Parathyroid adenoma (tissue), 2 donors: ENCODE measurements at regions not wholly inside any gene's neighbourhood (a gene's known extent, or its start where the extent isn't known, plus 50 kb on each side); places are given as distances from the start of the nearest gene placed in this dataset.

ENCODE experiments used
- H2AFZ ChIP-seq: fragments of 300-600 bp; sonication (generic); one replicate; pipeline ENCODE4 v1.7.0; 2017; ENCODE audit warnings: antibody characterized with exemption, mild to moderate bottlenecking
- H3K27ac ChIP-seq: fragments of 300-600 bp; sonication (generic); one replicate; pipeline ENCODE4 v1.7.0; 2017
- H3K27me3 ChIP-seq: fragments of 300-600 bp; sonication (generic); one replicate; pipeline ENCODE4 v1.7.0; 2017; ENCODE audit warnings: low read length; ENCODE audit not compliant: control insufficient read depth, insufficient read depth
- H3K36me3 ChIP-seq: fragments of 300-600 bp; sonication (generic); one replicate; pipeline ENCODE4 v1.7.0; 2017; ENCODE audit warnings: low read length; ENCODE audit not compliant: control insufficient read depth, insufficient read depth
- H3K4me1 ChIP-seq: fragments of 300-600 bp; sonication (generic); one replicate; pipeline ENCODE4 v1.7.0; 2017; ENCODE audit warnings: control low read depth
- H3K4me2 ChIP-seq: fragments of 300-600 bp; sonication (generic); one replicate; pipeline ENCODE4 v1.7.0; 2017; ENCODE audit warnings: low read length
- H3K4me3 ChIP-seq: fragments of 300-600 bp; sonication (generic); one replicate; pipeline ENCODE4 v1.7.0; 2017; ENCODE audit warnings: low read depth, low read length
- H3K79me2 ChIP-seq: fragments of 300-600 bp; sonication (generic); one replicate; pipeline ENCODE4 v1.7.0; 2017; ENCODE audit warnings: control low read depth
- H3K9ac ChIP-seq: fragments of 300-600 bp; sonication (generic); one replicate; pipeline ENCODE4 v1.7.0; 2017; ENCODE audit warnings: mild to moderate bottlenecking
- H3K9me3 ChIP-seq: fragments of 300-600 bp; sonication (generic); one replicate; pipeline ENCODE4 v1.7.0; 2017; ENCODE audit warnings: low read length; ENCODE audit not compliant: control insufficient read depth
- TF ChIP-seq, protein P1 (sequence below): fragments of 300-600 bp; sonication (generic); IDR thresholded peaks from one replicate; pipeline ENCODE4 v1.7.0; 2017; ENCODE audit warnings: antibody characterized with exemption, mild to moderate bottlenecking
- donor health status: primary hyperparathyroidism.

GRCh38 chr10:52567247-52567580, 205.4 kb downstream of the MBL2 start:
- Histone ChIP-seq H3K27me3 (no peaks in the 10 kb centered on the region), H3K4me2 (no peak overlapping the region), H3K9ac (no peak overlapping the region), H3K4me1 (no peaks in the 10 kb centered on the region), H3K79me2 (no peaks in the 10 kb centered on the region), H3K36me3 (no peaks in the 10 kb centered on the region), H2AFZ (no peak overlapping the region), H3K9me3 (no peaks in the 10 kb centered on the region), H3K4me3 (no peak overlapping the region), H3K27ac (no peak overlapping the region)
- TF ChIP-seq, protein P1, sequence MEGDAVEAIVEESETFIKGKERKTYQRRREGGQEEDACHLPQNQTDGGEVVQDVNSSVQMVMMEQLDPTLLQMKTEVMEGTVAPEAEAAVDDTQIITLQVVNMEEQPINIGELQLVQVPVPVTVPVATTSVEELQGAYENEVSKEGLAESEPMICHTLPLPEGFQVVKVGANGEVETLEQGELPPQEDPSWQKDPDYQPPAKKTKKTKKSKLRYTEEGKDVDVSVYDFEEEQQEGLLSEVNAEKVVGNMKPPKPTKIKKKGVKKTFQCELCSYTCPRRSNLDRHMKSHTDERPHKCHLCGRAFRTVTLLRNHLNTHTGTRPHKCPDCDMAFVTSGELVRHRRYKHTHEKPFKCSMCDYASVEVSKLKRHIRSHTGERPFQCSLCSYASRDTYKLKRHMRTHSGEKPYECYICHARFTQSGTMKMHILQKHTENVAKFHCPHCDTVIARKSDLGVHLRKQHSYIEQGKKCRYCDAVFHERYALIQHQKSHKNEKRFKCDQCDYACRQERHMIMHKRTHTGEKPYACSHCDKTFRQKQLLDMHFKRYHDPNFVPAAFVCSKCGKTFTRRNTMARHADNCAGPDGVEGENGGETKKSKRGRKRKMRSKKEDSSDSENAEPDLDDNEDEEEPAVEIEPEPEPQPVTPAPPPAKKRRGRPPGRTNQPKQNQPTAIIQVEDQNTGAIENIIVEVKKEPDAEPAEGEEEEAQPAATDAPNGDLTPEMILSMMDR, result no peak

DNA sequence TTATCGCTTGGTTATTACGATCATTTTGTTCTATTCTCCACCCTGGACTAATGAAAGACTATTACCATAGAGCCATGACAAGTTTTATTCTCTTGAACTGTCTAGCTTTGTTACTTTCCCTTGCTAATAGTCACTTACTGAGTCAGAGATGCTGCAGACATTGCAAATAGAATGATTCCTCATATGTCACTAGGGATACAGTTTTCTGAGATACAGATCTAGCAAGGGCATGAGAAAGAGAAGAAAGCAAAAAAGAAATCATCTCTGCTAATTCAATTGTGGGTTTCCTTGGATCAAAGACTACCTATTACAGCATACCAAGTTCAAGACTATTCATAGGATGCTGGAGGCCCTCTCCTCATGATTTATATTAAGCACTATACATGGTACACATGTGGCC, 204.3 kb downstream of the MBL2 start:
- TF ChIP-seq, protein P1, result no peak
- Histone ChIP-seq H3K27ac (no peak overlapping the region), H3K9me3 (no peaks in the 10 kb centered on the region), H3K9ac (no peak overlapping the region), H3K4me2 (no peak overlapping the region), H3K4me1 (no peaks in the 10 kb centered on the region), H3K79me2 (no peaks in the 10 kb centered on the region), H3K4me3 (no peak overlapping the region), H2AFZ (no peak overlapping the region), H3K27me3 (no peaks in the 10 kb centered on the region), H3K36me3 (no peaks in the 10 kb centered on the region)

DNA sequence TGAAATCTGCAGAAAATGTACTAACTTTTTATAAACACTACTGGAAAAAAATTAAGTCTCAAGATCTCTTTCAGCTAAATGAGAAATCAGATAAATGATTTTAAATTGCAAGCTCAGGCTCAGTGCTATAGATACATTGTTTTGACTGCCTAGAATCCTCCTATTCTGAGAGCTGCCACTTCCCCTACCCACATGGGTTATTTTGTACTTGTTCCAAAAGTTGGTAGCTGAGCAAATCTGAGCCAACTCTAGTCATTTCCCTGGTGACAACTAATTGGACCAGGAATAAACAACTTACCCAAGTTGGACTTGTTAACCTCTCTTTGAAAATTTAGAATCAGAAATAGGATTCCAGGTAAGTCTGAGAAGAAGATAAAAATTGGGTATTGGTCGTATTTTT, 202.1 kb downstream of the MBL2 start:
- Histone ChIP-seq H3K4me2 (no peak overlapping the region), H3K4me3 (no peak overlapping the region), H3K9me3 (no peaks in the 10 kb centered on the region), H2AFZ (no peak overlapping the region), H3K79me2 (no peaks in the 10 kb centered on the region), H3K4me1 (no peaks in the 10 kb centered on the region), H3K27ac (no peak overlapping the region), H3K27me3 (no peaks in the 10 kb centered on the region), H3K36me3 (no peaks in the 10 kb centered on the region), H3K9ac (no peak overlapping the region)
- TF ChIP-seq, protein P1, result no peak

GRCh38 chr10:52571018-52571417, 201.6 kb downstream of the MBL2 start:
- H3K9ac ChIP-seq, result no peak overlapping the region
- H3K27ac ChIP-seq, result no peak overlapping the region
- TF ChIP-seq, protein P1, result no peak
- no peaks in the 10 kb centered on the region for H3K9me3 ChIP-seq
- H3K79me2 ChIP-seq, result no peaks in the 10 kb centered on the region
- H3K27me3 ChIP-seq, result no peaks in the 10 kb centered on the region
- H2AFZ ChIP-seq, result no peak overlapping the region
- H3K4me3 ChIP-seq, result no peak overlapping the region
- no peaks in the 10 kb centered on the region for H3K36me3 ChIP-seq
- H3K4me2 ChIP-seq, result no peak overlapping the region
- no peaks in the 10 kb centered on the region for H3K4me1 ChIP-seq

GRCh38 chr10:52571516-52572182, 200.9 kb downstream of the MBL2 start:
- TF ChIP-seq, protein P1, result no peak
- Histone ChIP-seq H3K9ac (no peak overlapping the region), H3K4me2 (no peak overlapping the region), H3K9me3 (no peaks in the 10 kb centered on the region), H3K79me2 (no peaks in the 10 kb centered on the region), H2AFZ (no peak overlapping the region), H3K27ac (no peak overlapping the region), H3K4me1 (no peaks in the 10 kb centered on the region), H3K36me3 (no peaks in the 10 kb centered on the region), H3K27me3 (no peaks in the 10 kb centered on the region), H3K4me3 (no peak overlapping the region)
